ENCODE measurements at regions not wholly inside any gene's neighbourhood (a gene's known extent, or its start where the extent isn't known, plus 50 kb on each side); places are given as distances from the start of the nearest gene placed in this dataset.

DNA sequence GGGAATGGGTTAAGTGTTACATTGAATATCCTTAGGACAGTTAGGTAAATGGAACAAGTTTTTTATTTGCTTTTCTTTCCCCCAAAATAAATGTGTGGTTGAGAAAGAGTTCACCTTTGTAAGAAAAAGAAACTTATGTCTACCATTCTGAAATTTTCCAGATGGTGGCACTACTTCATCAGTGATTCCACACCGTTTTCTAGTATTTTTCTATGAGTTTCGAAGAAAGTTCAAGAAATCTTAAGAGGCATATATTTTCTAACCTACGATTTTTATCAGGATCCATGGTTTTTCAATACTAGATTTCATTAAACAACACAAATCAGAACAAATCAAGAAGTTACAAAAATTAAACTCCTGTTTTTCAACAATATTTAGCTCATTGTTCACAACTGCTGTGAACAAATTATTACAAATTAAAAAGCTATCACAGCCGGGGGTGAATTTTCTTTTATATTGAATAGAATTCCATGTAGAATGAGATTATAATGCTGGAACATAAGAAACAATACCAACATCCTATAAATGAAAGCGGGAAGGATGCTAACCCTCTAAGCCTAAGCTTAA, 163.1 kb upstream of the NPVF start:
- no peak overlapping the region for H3K27ac ChIP-seq
- ChIA-PET CTCF (interaction anchor here (0.6 to 2.4 kb wide), 8 partner anchors 108 to 460 kb away, joined by 3 to 8 read pairs (median 5); no protein-coding TSS in a partner anchor), POLR2A (ENCODE audit: low non-redundant PET) (no interaction called here)
- peak; percentile 11 for DNase-seq (ENCODE audit: low spot score)
- TF ChIP-seq CTCF (conservative IDR thresholded peaks at IDR 0.05; ENCODE audit: low read depth), result peak; percentile 42; the same call in 1 of the 2 replicates

GRCh38 chr7:25391961-25392587, 163.8 kb upstream of the NPVF start:
- no peak overlapping the region for H3K27ac ChIP-seq
- POLR2A ChIA-PET (ENCODE audit: low non-redundant PET), result no interaction called here
- CTCF ChIA-PET, result interaction anchor here (0.6 to 2.4 kb wide), 8 partner anchors 109 to 460 kb away, joined by 3 to 8 read pairs (median 5); no protein-coding TSS in a partner anchor
- no peak for DNase-seq (ENCODE audit: low spot score)
- no peak for TF ChIP-seq CTCF (conservative IDR thresholded peaks at IDR 0.05; ENCODE audit: low read depth)

DNA sequence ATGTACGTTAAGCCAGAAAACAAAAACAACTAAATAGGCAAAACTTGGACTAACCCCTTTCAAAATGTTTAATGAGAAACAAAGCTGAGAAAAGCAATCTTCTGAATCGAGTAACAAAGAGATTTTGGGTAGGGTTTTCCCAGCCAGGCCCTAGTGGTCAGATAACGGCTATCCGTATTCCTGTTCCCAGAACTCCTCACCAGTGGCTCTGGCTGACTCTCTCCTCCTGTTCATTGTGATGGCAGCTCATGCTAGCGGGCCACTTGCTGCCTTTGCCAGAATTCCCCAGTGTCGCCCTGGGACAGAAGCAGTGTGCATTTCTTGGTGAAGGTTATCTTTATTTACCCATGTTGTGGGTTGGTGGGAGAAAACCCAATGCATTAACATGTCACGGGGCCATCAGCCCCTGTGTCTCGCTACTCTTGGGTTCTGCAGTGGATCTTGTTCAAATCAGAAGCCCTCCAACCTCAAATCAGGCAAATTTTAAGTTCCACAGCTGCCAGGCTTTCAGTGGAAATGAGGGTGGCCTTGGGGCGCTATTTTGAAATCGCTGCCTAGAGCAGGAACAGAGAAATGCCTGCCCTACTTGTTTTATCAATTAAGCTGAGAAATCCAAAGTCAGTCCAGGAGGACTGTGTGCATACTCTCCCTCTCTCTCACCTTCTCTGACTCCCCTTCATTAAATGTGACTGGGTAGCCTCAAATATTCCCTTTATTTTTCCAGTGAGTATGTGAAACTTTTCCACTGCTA, 164.5 kb upstream of the NPVF start:
- H3K27ac ChIP-seq, result no peak overlapping the region
- ChIA-PET CTCF (interaction anchor here (1.5 kb wide), 1 partner anchor 134 kb away, joined by 6 read pairs; no protein-coding TSS in a partner anchor), POLR2A (ENCODE audit: low non-redundant PET) (no interaction called here)
- TF ChIP-seq CTCF (conservative IDR thresholded peaks at IDR 0.05; ENCODE audit: low read depth), result no peak
- no peak for DNase-seq (ENCODE audit: low spot score)

GRCh38 chr7:25395976-25396375, 167.7 kb upstream of the NPVF start:
- ChIA-PET CTCF (interaction anchor here (0.7 kb wide), 1 partner anchor 13 kb away, joined by 3 read pairs; no protein-coding TSS in a partner anchor), POLR2A (ENCODE audit: low non-redundant PET) (no interaction called here)
- no peak overlapping the region for H3K27ac ChIP-seq
- DNase-seq (ENCODE audit: low spot score), result no peak
- no peak for TF ChIP-seq CTCF (conservative IDR thresholded peaks at IDR 0.05; ENCODE audit: low read depth)

DNA sequence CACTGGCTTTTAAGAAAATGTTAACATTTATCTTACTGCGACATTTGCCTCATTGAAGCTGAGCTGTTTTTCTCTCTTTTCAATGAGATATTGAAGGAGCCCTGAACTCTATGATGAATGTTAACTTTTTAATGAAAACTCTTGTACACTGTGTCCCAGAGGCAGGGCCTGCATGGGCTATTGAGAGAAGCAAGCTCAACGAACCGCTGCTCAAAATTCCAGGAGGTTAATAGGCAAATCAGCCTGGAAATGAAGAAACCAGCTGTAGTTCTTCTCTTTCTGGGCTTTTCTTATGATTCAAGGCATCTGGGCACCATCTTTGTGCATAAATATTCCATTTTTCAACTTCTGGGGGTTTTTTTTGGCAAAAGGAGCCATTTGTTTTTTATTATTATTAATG, 168.4 kb upstream of the NPVF start:
- POLR2A ChIA-PET (ENCODE audit: low non-redundant PET), result no interaction called here
- H3K27ac ChIP-seq, result no peak overlapping the region
- no peak for DNase-seq (ENCODE audit: low spot score)
- CTCF ChIA-PET, result no interaction called here
- no peak for TF ChIP-seq CTCF (conservative IDR thresholded peaks at IDR 0.05; ENCODE audit: low read depth)

DNA sequence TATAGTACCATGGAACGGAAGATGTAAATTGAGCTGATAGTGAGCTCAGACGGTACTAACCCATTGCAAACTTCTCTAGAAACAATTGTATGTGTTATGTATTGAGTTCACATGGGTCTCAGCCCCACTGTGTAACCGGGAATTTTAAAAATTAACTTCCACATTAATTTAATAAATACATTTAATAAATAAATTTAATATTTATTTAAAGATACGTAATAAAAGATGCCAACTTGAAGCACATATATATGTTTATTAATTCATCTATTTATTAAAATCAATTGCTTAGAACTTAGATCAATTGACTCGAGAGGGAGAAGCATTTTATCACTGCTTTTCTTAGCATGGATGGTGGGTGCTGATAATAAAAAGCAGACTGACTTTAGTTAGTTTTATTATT, 170.1 kb upstream of the NPVF start:
- H3K27ac ChIP-seq, result no peak overlapping the region
- DNase-seq (ENCODE audit: low spot score), result no peak
- POLR2A ChIA-PET (ENCODE audit: low non-redundant PET), result no interaction called here
- CTCF ChIA-PET, result no interaction called here
- no peak for TF ChIP-seq CTCF (conservative IDR thresholded peaks at IDR 0.05; ENCODE audit: low read depth)

All from RWPE1 (cell line).